Hepatocyte (in vitro differentiated cells): ENCODE measurements at regions not wholly inside any gene's neighbourhood (a gene's known extent, or its start where the extent isn't known, plus 50 kb on each side); places are given as distances from the start of the nearest gene placed in this dataset.
"Not testable (repeated sequence)": the region's sequence is repeated elsewhere in the genome, so short reads cannot be mapped to it uniquely, and the experiment has no call there.

Source experiments
- DNase-seq: peaks from one replicate; pipeline ENCODE4 v3.0.0-alpha.2; 2016; ENCODE audit warnings: low spot score
- H2AFZ ChIP-seq: fragments of 200-600 bp; sonication (generic); 2 replicates; pipeline ENCODE4 v1.6.0; 2016; ENCODE audit warnings: antibody characterized with exemption, mild to moderate bottlenecking
- H3K27ac ChIP-seq: fragments of 200-600 bp; sonication (generic); 2 replicates; pipeline ENCODE4 v1.5.1; 2016; ENCODE audit warnings: mild to moderate bottlenecking
- H3K27me3 ChIP-seq: fragments of 200-600 bp; sonication (generic); 2 replicates; pipeline ENCODE4 v1.6.1; 2016
- H3K36me3 ChIP-seq: fragments of 200-600 bp; sonication (generic); replicated peaks from 2 replicates; pipeline ENCODE4 v1.5.1; 2016; ENCODE audit warnings: low read depth; ENCODE audit not compliant: insufficient read depth
- H3K4me1 ChIP-seq: fragments of 200-600 bp; sonication (generic); 2 replicates; pipeline ENCODE4 v1.5.1; 2016; ENCODE audit warnings: mild to moderate bottlenecking, moderate library complexity; ENCODE audit not compliant: insufficient read depth
- H3K4me2 ChIP-seq: fragments of 200-600 bp; sonication (generic); 2 replicates; pipeline ENCODE4 v1.6.0; 2016
- H3K4me3 ChIP-seq: fragments of 200-600 bp; sonication (generic); 2 replicates; pipeline ENCODE4 v1.5.1; 2016; ENCODE audit warnings: mild to moderate bottlenecking
- H3K79me2 ChIP-seq: fragments of 200-600 bp; sonication (generic); 2 replicates; pipeline ENCODE4 v1.6.0; 2017; ENCODE audit warnings: mild to moderate bottlenecking
- H3K9me2 ChIP-seq: fragments of 200-600 bp; sonication (generic); replicated peaks from 2 replicates; pipeline ENCODE4 v1.6.0; 2017; ENCODE audit warnings: mild to moderate bottlenecking; ENCODE audit not compliant: insufficient read depth
- H3K9me3 ChIP-seq: fragments of 200-600 bp; sonication (generic); 2 replicates; pipeline ENCODE4 v1.5.1; 2016; ENCODE audit warnings: low read depth, mild to moderate bottlenecking
- H4K20me1 ChIP-seq: fragments of 200-600 bp; sonication (generic); 2 replicates; pipeline ENCODE4 v1.6.0; 2016; ENCODE audit warnings: mild to moderate bottlenecking; ENCODE audit not compliant: insufficient read depth, poor library complexity, severe bottlenecking
- CTCF ChIP-seq: fragments of 200-600 bp; sonication (generic); IDR thresholded peaks from 2 replicates; pipeline ENCODE4 v1.5.1; 2016; ENCODE audit warnings: antibody characterized with exemption, mild to moderate bottlenecking; ENCODE audit not compliant: poor library complexity
- EZH2 ChIP-seq: fragments of 200-600 bp; sonication (generic); IDR thresholded peaks from 2 replicates; pipeline ENCODE4 v1.6.1; 2016; ENCODE audit warnings: antibody characterized with exemption, mild to moderate bottlenecking, borderline replicate concordance
- EZH2phosphoT487 ChIP-seq: fragments of 200-600 bp; sonication (generic); IDR thresholded peaks from one replicate; pipeline ENCODE4 v1.6.1; 2018; ENCODE audit warnings: antibody characterized with exemption, mild to moderate bottlenecking, low read depth, moderate library complexity; ENCODE audit not compliant: unreplicated experiment, severe bottlenecking
- WGBS: methylation state at CpG from one replicate; pipeline ENCODE4 v1.1.6; 2016; ENCODE audit warnings: low lambda C conversion rate; ENCODE audit errors: missing lambda C conversion rate; 5-methylcytosine and 5-hydroxymethylcytosine counted together

- no peaks in the 10 kb centered on the region for H3K9me3 ChIP-seq
- H3K27me3 ChIP-seq, result no peaks in the 10 kb centered on the region
- DNase-seq, result no peak
- H2AFZ ChIP-seq, result no peak overlapping the region
- no peak overlapping the region for H3K4me2 ChIP-seq
- no peaks in the 10 kb centered on the region for H4K20me1 ChIP-seq
- H3K9me2 ChIP-seq, result no peaks in the 10 kb centered on the region
- H3K79me2 ChIP-seq, result no peaks in the 10 kb centered on the region
- TF ChIP-seq EZH2phosphoT487, result no peak
- TF ChIP-seq EZH2, result no peak
- TF ChIP-seq CTCF, result no peak
- 78% methylated on average over 2 of the region's 2 CpGs for WGBS
- H3K4me1 ChIP-seq, result no peaks in the 10 kb centered on the region
- no peaks in the 10 kb centered on the region for H3K36me3 ChIP-seq
- H3K4me3 ChIP-seq, result no peak overlapping the region
- H3K27ac ChIP-seq, result no peak overlapping the region
Observed at GRCh38 chr3:118529554-118529953, 505.1 kb downstream of the IGSF11 start.

- 90% methylated on average over 4 of the region's 4 CpGs for WGBS
- H3K4me1 ChIP-seq, result no peaks in the 10 kb centered on the region
- TF ChIP-seq CTCF (no peak), EZH2 (no peak), EZH2phosphoT487 (no peak)
- H3K4me3 ChIP-seq, result no peak overlapping the region
- no peaks in the 10 kb centered on the region for H3K79me2 ChIP-seq
- H3K9me2 ChIP-seq, result no peaks in the 10 kb centered on the region
- no peaks in the 10 kb centered on the region for H3K36me3 ChIP-seq
- DNase-seq, result no peak
- no peaks in the 10 kb centered on the region for H4K20me1 ChIP-seq
- H3K27me3 ChIP-seq, result no peaks in the 10 kb centered on the region
- no peaks in the 10 kb centered on the region for H3K9me3 ChIP-seq
- H3K4me2 ChIP-seq, result no peak overlapping the region
- no peak overlapping the region for H3K27ac ChIP-seq
- H2AFZ ChIP-seq, result no peak overlapping the region
Observed at GRCh38 chr3:118530350-118530922, 504.2 kb downstream of the IGSF11 start.

- not testable (repeated sequence) for H3K36me3 ChIP-seq, H3K27ac ChIP-seq, H4K20me1 ChIP-seq, H3K9me3 ChIP-seq, H3K79me2 ChIP-seq, H3K4me3 ChIP-seq, H3K4me1 ChIP-seq, H3K27me3 ChIP-seq, DNase-seq, H2AFZ ChIP-seq, H3K9me2 ChIP-seq, H3K4me2 ChIP-seq
Observed at GRCh38 chr3:118530927-118531356, 503.7 kb downstream of the IGSF11 start.

GRCh38 chr3:118531816-118532215 lies 502.8 kb downstream of the IGSF11 start:
- Histone ChIP-seq H3K79me2 (no peaks in the 10 kb centered on the region), H3K4me1 (no peaks in the 10 kb centered on the region), H3K9me2 (no peaks in the 10 kb centered on the region), H2AFZ (no peak overlapping the region), H3K27ac (no peak overlapping the region), H3K27me3 (no peaks in the 10 kb centered on the region), H3K36me3 (no peaks in the 10 kb centered on the region), H4K20me1 (no peaks in the 10 kb centered on the region), H3K4me3 (no peak overlapping the region), H3K4me2 (no peak overlapping the region), H3K9me3 (no peaks in the 10 kb centered on the region)
- TF ChIP-seq EZH2, result no peak
- TF ChIP-seq EZH2phosphoT487, result no peak
- no peak for TF ChIP-seq CTCF
- 21% methylated on average over 3 of the region's 3 CpGs for WGBS
- no peak for DNase-seq
